Panc1 (cell line): ENCODE measurements at regions not wholly inside any gene's neighbourhood (a gene's known extent, or its start where the extent isn't known, plus 50 kb on each side); places are given as distances from the start of the nearest gene placed in this dataset.

Experiments
- CTCF ChIP-seq: fragments of 450-650 bp; IDR thresholded peaks from 2 replicates; pipeline ENCODE4 v1.5.1; 2017; ENCODE audit warnings: mild to moderate bottlenecking
- REST ChIP-seq, 2 experiments: IDR thresholded peaks; 2 replicates each; pipeline ENCODE4 v1.6.1; 2011 to 2012; ENCODE audit warnings: low read depth in 2 of 2, control low read depth in 1 of 2, low read length in 1 of 2, mild to moderate bottlenecking in 1 of 2, moderate library complexity in 1 of 2; ENCODE audit not compliant: insufficient read depth in 1 of 2

- TF ChIP-seq CTCF (no peak), REST (IDR thresholded peaks at IDR 0.05; ENCODE audit: insufficient read depth in 1 of 2, low read depth in 2 of 2, low read length in 1 of 2) (no peak)
Observed at GRCh38 chr13:50745542-50746115, 97.9 kb downstream of the DLEU7 start.
